GM12878 (cell line): ENCODE measurements at regions not wholly inside any gene's neighbourhood (a gene's known extent, or its start where the extent isn't known, plus 50 kb on each side); places are given as distances from the start of the nearest gene placed in this dataset.

Experiments
- ATAC-seq: fragments of 200-7000 bp; cut with Tn5 transposase; 3 replicates; pipeline ENCODE4 v1.9.1; 2020; ENCODE audit warnings: mild to moderate bottlenecking, moderate library complexity
- BruUV-seq: library from RNA; stranded (reverse); fragments of 400-500 nt; replicated peaks from 2 replicates; lab custom pipeline; 2021; lab: Mats Ljungman, UMichigan
- CTCF ChIA-PET: fragments of 300-600 bp; sonication (Branson Sonifier 250); formaldehyde crosslinking; extraction: SDS; loops from one replicate; lab custom pipeline; 2021; ENCODE audit warnings: inconsistent platforms; lab: Yijun Ruan, JAX
- POLR2A ChIA-PET: fragments of 350-600 bp; formaldehyde crosslinking; extraction: SDS; loops from one replicate; lab custom pipeline; 2021; ENCODE audit warnings: inconsistent platforms; lab: Charles Lee
- RAD21 ChIA-PET: fragments of 300-600 bp; sonication (Branson Sonifier 250); formaldehyde crosslinking; loops from one replicate; lab custom pipeline; 2023; ENCODE audit warnings: antibody characterized with exemption; ENCODE audit not compliant: unreplicated experiment; lab: Charles Lee
- SMC1A ChIA-PET: fragments of 300-600 bp; sonication (Branson Sonifier 250); formaldehyde crosslinking; loops from one replicate; lab custom pipeline; 2023; ENCODE audit not compliant: unreplicated experiment, uncharacterized antibody; lab: Charles Lee
- DNase-seq: peaks from one replicate; pipeline ENCODE4 v3.0.0-alpha.2; 2011; ENCODE audit warnings: low read depth, low spot score
- FAIRE-seq: peaks from 3 replicates; lab custom pipeline; 2011; peaks lifted over from hg19 to GRCh38; lab: Jason Lieb, UNC
- H2AFZ ChIP-seq: 2 replicates; pipeline ENCODE4 v1.6.0; 2011; ENCODE audit warnings: low read depth, low read length, control low read depth; ENCODE audit not compliant: control insufficient read depth
- H3K27ac ChIP-seq: 2 replicates; pipeline ENCODE4 v1.5.1; 2011; ENCODE audit warnings: control low read depth; ENCODE audit not compliant: control insufficient read depth, insufficient read depth
- H3K27me3 ChIP-seq, 2 experiments: replicated peaks in 1 of 2; 2 replicates each; pipeline versions ENCODE4 v1.6.0 to v1.6.1; 2011; ENCODE audit warnings: low read length in 1 of 2; ENCODE audit not compliant: control insufficient read depth in 2 of 2, insufficient read depth in 2 of 2
- H3K36me3 ChIP-seq, 2 experiments: 2 replicates each; pipeline ENCODE4 v1.5.1; 2011; ENCODE audit warnings: low read length in 1 of 2; ENCODE audit not compliant: control insufficient read depth in 2 of 2, insufficient read depth in 2 of 2
- H3K4me1 ChIP-seq: 2 replicates; pipeline ENCODE4 v1.6.1; 2011; ENCODE audit warnings: mild to moderate bottlenecking, low read length, moderate library complexity, mixed read lengths; ENCODE audit not compliant: control insufficient read depth, insufficient read depth
- H3K4me2 ChIP-seq: 2 replicates; pipeline ENCODE4 v1.6.0; 2011; ENCODE audit warnings: control low read depth; ENCODE audit not compliant: control insufficient read depth, insufficient read depth
- H3K4me3 ChIP-seq: fragments of 200-600 bp; sonication (generic); 2 replicates; pipeline ENCODE4 v1.5.1; 2016
- H3K79me2 ChIP-seq: 2 replicates; pipeline ENCODE4 v1.6.0; 2011; ENCODE audit warnings: low read length; ENCODE audit not compliant: control insufficient read depth, insufficient read depth
- H3K9ac ChIP-seq: 2 replicates; pipeline ENCODE4 v1.8.0; 2011; ENCODE audit warnings: low read length, control low read depth, mixed read lengths; ENCODE audit not compliant: control insufficient read depth, insufficient read depth
- H3K9me3 ChIP-seq: replicated peaks from 3 replicates; pipeline ENCODE4 v1.5.1; 2011; ENCODE audit warnings: mild to moderate bottlenecking, low read length; ENCODE audit not compliant: control insufficient read depth, insufficient read depth
- H4K20me1 ChIP-seq: 2 replicates; pipeline ENCODE4 v1.6.0; 2011; ENCODE audit not compliant: control insufficient read depth, insufficient read depth
- BACH1 ChIP-seq: fragments of 450-650 bp; IDR thresholded peaks from 2 replicates; pipeline ENCODE4 v1.6.1; 2017; ENCODE audit warnings: mild to moderate bottlenecking, borderline replicate concordance
- CBX5 ChIP-seq: sonication (generic); IDR thresholded peaks from 2 replicates; pipeline ENCODE4 v1.6.1; 2016; ENCODE audit warnings: low read depth, moderate library complexity, mild to moderate bottlenecking, inconsistent platforms
- HDAC2 ChIP-seq: fragments of 200-600 bp; sonication (generic); IDR thresholded peaks from 2 replicates; pipeline ENCODE4 v1.6.1; 2017
- MTA2 ChIP-seq: fragments of 450-650 bp; IDR thresholded peaks from 2 replicates; pipeline ENCODE4 v1.6.1; 2016; ENCODE audit warnings: low read depth, mild to moderate bottlenecking, moderate library complexity
- MTA3 ChIP-seq: IDR thresholded peaks from 2 replicates; pipeline ENCODE4 v1.6.1; 2012; ENCODE audit warnings: low read length, inconsistent platforms, borderline replicate concordance
- RCOR1 ChIP-seq: conservative IDR thresholded peaks from 2 replicates; pipeline ENCODE4 v1.6.1; 2012; ENCODE audit warnings: low read depth, low read length, improper control_type of control experiment
- SUZ12 ChIP-seq: fragments of 200-600 bp; sonication (generic); IDR thresholded peaks from one replicate; pipeline ENCODE4 v1.6.1; 2018; ENCODE audit warnings: antibody characterized with exemption, mild to moderate bottlenecking; ENCODE audit not compliant: unreplicated experiment
- TBL1XR1 ChIP-seq: IDR thresholded peaks from 2 replicates; pipeline ENCODE4 v1.6.1; 2012; ENCODE audit warnings: low read depth, low read length, improper control_type of control experiment
- ZNF217 ChIP-seq: fragments of 450-650 bp; IDR thresholded peaks from 2 replicates; pipeline ENCODE4 v1.6.1; 2017; ENCODE audit warnings: antibody characterized with exemption, mild to moderate bottlenecking
- ZNF622 ChIP-seq: fragments of 450-650 bp; IDR thresholded peaks from 2 replicates; pipeline ENCODE4 v1.6.1; 2017; ENCODE audit warnings: mild to moderate bottlenecking, inconsistent platforms
- WGBS: methylation state at CpG from one replicate; pipeline ENCODE4 v1.1.6; 2016; ENCODE audit warnings: low lambda C conversion rate; ENCODE audit not compliant: insufficient replicate concordance, insufficient coverage; ENCODE audit errors: missing lambda C conversion rate; 5-methylcytosine and 5-hydroxymethylcytosine counted together
- in situ Hi-C: fragments of 300-500 bp; cut with MboI; formaldehyde crosslinking; loops from 9 replicates; pipeline ENCODE4 v1.14.3; 2018; ENCODE audit warnings: mixed read lengths
- intact Hi-C: fragments of 100-400 bp; cut with micrococcal nuclease; formaldehyde crosslinking; loops from one replicate; pipeline ENCODE4 v1.14.2; 2022; ENCODE audit not compliant: unreplicated experiment
- TF ChIP-seq, protein P1 (sequence below): fragments of 450-650 bp; IDR thresholded peaks from 2 replicates; pipeline ENCODE4 v1.6.1; 2017; ENCODE audit warnings: borderline replicate concordance
- TF ChIP-seq, protein P2 (sequence below): IDR thresholded peaks from 2 replicates; pipeline ENCODE4 v1.6.1; 2012; ENCODE audit warnings: low read depth, low read length, improper control_type of control experiment
- TF ChIP-seq, protein P3 (sequence below): IDR thresholded peaks from 2 replicates; pipeline ENCODE4 v1.6.1; 2012; ENCODE audit warnings: low read depth, low read length, improper control_type of control experiment

DNA sequence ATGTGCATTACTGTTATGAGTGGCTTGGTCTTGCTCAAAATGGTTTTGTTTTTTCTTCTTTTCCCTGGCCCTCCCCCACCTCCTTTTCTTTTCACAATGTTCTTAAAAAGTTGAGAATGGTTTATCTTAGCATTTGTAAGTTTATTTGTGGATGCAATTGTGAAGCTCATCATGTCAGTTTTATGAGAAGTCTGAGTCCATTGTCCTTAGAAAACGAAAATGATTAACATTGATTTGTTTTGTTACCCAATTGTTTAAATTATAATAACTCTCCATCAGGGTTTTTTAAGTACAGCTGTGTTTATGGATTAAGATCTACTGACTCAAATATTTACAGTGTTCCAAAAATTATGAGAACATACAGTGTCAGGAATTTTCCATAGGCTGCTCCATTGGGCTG is 511.3 kb upstream of the PAPPA start:
- FAIRE-seq (no peak), DNase-seq (no peak), ATAC-seq (no peak)
- H3K9me3 ChIP-seq: no peaks in the 10 kb centered on the region
- no peaks in the 10 kb centered on the region for H3K79me2 ChIP-seq
- no peak overlapping the region for H3K4me2 ChIP-seq
- H2AFZ ChIP-seq: no peak overlapping the region
- intact Hi-C loops (no loop called here), in situ Hi-C loops (no loop called here)
- TF ChIP-seq CBX5: no peak
- TF ChIP-seq TBL1XR1: no peak
- TF ChIP-seq, protein P1, sequence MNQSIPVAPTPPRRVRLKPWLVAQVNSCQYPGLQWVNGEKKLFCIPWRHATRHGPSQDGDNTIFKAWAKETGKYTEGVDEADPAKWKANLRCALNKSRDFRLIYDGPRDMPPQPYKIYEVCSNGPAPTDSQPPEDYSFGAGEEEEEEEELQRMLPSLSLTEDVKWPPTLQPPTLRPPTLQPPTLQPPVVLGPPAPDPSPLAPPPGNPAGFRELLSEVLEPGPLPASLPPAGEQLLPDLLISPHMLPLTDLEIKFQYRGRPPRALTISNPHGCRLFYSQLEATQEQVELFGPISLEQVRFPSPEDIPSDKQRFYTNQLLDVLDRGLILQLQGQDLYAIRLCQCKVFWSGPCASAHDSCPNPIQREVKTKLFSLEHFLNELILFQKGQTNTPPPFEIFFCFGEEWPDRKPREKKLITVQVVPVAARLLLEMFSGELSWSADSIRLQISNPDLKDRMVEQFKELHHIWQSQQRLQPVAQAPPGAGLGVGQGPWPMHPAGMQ: no peak
- TF ChIP-seq MTA3: no peak
- TF ChIP-seq, protein P2, sequence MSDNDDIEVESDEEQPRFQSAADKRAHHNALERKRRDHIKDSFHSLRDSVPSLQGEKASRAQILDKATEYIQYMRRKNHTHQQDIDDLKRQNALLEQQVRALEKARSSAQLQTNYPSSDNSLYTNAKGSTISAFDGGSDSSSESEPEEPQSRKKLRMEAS: no peak
- no peak for TF ChIP-seq BACH1
- TF ChIP-seq ZNF217: no peak
- TF ChIP-seq ZNF622: no peak
- no peak for TF ChIP-seq SUZ12
- no peak for TF ChIP-seq RCOR1
- TF ChIP-seq MTA2: no peak
- TF ChIP-seq, protein P3, sequence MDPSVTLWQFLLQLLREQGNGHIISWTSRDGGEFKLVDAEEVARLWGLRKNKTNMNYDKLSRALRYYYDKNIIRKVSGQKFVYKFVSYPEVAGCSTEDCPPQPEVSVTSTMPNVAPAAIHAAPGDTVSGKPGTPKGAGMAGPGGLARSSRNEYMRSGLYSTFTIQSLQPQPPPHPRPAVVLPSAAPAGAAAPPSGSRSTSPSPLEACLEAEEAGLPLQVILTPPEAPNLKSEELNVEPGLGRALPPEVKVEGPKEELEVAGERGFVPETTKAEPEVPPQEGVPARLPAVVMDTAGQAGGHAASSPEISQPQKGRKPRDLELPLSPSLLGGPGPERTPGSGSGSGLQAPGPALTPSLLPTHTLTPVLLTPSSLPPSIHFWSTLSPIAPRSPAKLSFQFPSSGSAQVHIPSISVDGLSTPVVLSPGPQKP: no peak
- TF ChIP-seq HDAC2: no peak
- BruUV-seq: no TSS peak
- CTCF ChIA-PET: no interaction called here
- no peak overlapping the region for H3K9ac ChIP-seq
- no peak overlapping the region for H3K27ac ChIP-seq
- H4K20me1 ChIP-seq: no peaks in the 10 kb centered on the region
- H3K27me3 ChIP-seq: no peaks in the 10 kb centered on the region
- no peaks in the 10 kb centered on the region for H3K36me3 ChIP-seq
- RAD21 ChIA-PET: no interaction called here
- H3K4me3 ChIP-seq: no peak overlapping the region
- H3K4me1 ChIP-seq: no peaks in the 10 kb centered on the region
- POLR2A ChIA-PET: no interaction called here
- 0% methylated on average over 1 of the region's 1 CpG for WGBS
- SMC1A ChIA-PET: no interaction called here
